Middle frontal gyrus (tissue), 1 donor: ENCODE measurements at regions not wholly inside any gene's neighbourhood (a gene's known extent, or its start where the extent isn't known, plus 50 kb on each side); places are given as distances from the start of the nearest gene placed in this dataset.

Experiments used
- DNase-seq: peaks from one replicate; pipeline ENCODE4 v3.0.0-alpha.2; 2015; ENCODE audit warnings: low spot score; ENCODE audit errors: extremely low spot score

DNA sequence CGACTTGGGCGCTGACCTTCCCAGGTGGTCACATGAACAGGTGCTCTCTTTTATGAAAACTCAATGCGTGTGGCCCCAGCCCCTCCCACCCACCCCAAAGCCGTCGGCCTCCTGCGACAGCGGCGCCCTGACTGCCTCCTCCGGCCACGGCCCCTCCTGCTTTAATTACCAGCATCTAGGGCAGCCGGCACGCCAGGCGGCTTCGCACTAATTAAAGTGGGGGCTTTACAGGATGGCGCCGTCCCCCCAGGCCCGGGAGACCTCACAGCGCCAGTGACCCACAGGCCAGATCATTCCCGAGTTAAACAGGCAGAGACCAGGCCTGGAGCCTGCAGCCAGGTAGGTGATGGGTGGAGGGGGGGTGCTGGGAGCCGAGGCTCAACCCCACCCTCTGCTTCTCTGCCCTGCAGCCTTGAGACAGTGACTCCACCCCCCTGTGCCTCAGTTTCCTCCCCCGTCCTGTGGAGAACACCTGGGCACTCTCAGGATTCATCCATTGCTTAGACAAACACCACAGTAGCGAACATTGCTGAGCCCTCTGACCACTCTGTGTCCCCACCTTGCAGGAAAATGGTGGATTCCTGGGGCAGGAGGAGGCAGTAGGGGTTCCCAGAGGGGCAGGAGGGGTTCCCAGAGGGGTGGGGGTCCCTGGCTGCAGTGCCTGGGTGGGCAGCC, 100.8 kb downstream of the MICALL2 start:
- DNase-seq, result no peak

DNA sequence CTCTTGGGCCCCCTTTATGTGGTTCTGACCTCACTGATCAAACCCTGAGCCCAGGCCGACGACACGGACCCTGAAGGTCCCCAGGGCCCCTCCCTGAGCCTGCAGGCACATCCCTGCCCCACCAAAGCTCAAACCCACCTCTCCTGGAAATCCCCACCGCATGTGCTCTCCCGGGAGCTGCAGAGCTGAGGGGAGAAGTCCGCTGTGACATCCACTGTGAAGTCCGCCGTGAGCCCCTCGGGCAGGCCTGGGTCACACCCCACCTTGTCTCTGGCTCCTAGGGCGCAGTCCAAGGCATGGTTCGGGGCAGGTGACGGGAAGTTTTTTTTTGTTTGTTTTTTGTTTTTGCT, 100.2 kb downstream of the MICALL2 start:
- no peak for DNase-seq

DNA sequence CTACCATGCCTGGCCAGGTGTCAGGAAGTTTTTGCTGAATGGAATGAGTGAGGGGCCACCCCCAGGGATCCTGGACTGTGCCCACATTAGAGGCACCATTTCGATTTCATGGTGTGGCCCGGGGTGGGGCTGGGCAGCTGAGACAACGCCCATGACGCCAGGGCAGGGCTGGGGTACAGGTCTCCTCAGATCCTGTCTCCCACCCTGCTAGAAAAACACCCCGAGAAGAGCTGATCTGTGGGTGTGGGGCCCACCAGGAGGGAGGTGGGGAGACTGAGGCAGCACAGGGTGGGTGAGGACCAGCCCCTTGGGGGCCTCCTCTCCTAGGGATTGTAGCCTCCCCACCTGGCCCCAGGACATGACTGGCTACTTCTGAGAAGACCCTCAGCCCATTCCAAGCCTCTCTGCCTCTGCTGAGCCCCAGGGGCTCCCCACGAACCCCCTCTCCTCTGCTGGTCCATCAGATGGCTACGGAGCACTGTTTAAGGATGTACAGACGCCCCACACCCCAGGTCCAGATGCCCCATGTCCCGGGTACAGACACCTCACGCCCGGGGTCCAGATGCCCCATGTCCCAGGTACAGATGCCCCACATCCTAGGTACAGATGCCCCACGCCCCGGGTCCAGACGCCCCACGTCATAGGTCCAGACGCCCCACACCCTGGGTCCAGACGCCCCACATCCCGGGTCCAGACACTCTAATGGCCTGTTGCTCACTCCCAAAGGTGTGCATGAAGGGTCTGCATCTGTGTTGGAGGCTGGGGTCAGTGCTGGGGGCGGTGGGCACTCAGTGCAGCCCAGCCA, 99.4 kb downstream of the MICALL2 start:
- no peak for DNase-seq

DNA sequence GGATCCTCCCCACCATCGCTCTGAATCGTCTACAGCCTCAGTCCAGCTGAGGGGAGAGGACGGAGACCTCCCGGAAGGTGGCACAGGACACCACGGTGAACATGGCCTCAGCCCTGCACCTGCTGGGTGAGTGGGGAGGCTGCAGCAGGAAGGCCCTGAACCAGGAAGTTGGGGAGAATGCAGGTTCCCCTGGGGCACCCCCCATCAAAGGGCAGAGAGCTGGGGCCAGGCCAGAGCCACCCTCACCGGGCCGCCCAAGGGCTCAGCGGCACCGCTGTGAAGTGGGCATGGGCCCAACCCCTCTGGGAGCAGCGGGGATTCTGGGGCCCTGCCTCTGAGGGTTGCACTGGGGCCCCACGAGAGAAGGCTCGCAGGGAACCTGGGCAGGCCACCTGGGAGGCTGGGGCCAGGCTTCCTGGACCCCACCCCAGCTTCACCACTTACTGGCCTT, 98.7 kb downstream of the MICALL2 start:
- DNase-seq, result no peak

DNA sequence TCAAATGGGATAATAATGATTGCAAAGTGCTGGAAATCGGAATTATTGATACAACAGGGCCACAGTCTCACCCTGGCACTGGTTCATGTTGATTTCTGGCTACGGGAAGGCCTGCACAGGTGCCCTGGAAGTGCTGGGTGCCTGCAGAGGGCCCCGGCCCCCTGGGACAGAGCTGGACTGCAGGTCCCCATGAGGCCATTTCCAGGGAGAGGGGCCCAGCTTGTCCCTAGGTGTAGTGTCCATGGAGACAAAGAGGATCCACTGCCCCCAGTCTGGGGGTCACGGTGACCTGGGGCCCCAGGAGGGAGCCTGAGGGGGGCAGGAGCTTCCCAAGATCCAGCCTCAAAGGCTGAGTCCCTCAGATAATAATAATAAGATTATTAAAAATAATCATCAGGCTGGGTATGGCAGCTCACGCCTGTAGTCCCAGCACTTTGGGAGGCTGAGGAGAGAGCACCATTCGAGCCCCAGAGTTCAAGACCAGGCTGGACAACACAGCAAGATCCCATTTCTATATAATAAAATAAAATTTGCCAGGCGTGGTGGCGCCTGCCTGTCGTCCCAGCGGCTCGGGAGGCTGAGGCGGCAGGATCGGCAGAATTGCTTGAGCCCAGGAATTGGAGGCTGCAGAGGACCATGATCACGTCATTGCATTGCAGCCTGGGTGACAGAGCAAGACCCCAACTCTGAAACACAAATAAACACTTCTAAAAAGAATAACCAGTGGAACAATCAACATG, 98.1 kb downstream of the MICALL2 start:
- no peak for DNase-seq

DNA sequence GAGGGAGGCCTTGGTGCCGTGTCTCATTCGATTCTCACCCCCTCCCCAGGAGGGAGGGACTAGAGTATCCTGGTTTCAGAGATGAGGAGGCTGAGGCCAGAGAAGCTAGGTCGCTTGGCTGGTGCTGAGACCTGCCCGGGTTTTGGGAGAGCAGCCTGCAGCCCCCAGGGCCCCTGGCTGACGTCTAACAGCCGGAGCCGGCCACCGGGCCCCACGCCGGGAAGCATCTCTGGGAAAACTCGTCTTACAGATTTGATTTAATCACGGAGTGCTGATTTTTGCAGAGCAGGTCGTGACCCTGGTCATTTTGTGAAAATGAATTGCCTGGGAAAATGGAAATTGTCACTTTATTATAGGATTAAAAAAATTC, 97.5 kb downstream of the MICALL2 start:
- no peak for DNase-seq

DNA sequence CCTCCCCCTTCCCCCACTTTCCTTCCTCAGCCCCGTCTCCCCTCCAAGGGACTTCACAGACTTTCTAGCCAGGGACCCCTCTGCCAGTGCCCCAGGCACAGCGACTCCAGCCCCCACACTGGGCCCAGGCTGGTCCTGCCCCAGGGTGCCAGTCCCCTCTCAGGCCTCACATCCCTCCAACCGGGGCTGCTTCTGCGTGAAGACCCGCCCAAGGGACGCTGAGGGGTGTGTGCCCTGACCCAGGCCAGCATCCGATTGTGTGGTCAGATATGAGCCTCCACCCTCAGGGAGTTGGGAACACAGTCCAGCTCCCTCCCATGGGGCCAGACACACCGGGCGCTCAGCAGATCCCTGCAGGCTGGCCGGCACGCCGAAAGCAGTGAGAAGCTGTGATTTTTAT, 97.0 kb downstream of the MICALL2 start:
- DNase-seq, result no peak

DNA sequence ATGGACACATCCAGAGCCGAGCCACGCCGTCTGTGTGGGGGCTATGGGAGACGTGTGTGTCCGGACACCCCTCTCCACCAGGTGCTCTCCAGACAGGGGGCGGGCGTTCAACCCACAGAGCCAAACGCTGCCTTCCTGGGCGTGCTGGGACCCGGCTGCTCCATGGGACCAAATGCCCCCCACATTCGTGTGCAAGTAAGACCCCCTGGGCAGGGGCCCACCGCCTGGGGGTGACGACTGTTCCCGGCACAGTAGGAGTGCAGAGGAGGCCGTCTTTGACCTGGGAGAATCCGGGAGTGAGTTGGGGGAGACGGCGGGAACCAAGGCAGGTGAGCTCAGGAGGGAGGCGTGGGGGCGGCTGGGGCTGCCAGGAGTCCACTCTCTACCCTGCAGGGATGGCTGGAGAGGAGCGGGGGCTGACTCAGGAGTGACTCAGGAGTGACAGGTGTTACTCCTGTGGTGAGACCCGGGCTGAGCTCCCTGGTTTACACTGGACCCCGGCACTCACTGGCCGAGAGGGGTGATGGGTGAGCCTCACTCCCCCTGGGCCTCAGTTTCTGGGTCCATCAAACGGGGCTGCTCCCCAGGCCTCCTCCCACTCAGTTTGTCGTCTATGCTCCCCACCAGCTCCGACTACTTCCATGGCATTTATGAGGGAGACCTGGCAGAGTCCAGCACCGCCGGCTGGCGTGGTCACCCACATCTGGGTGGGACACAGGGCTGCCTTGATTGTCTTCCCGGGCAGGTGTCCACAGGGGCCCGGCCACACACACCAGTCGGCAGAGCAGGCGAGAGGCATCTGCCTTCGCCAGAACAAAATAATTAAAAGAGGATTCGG, 95.0 kb downstream of the MICALL2 start:
- no peak for DNase-seq

DNA sequence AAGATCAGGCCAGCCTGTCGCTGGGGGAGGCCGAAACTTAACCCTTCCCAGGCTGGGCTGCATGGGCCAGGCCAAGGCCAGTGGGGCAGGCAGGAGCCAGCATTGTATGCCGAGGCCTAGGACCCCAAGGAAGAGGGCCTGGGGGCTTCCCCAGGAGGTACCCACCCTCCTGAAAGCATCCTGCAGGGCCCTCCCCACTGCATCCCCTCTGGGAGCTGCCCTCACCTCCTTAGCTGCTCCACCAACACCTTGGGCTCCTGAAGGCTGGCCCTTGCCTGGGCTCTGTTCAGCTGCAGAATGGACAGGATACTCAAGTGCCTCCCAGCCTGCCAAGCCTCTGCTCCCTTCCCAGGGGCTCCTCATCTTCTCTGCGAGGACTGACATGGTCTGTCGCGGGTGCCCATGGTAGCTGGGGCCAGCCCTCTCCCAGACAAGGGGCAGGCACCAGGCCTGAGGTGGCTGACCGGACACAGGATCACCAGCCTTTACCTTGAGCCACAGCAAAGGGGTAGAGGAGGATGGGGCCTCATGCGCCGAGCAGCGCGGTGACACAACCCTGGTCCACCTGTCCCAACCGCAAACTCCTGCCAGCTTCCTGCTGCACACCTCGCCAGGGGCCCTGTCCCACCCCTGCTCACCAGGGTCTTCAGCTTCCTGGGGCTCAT, 94.2 kb downstream of the MICALL2 start:
- no peak for DNase-seq

DNA sequence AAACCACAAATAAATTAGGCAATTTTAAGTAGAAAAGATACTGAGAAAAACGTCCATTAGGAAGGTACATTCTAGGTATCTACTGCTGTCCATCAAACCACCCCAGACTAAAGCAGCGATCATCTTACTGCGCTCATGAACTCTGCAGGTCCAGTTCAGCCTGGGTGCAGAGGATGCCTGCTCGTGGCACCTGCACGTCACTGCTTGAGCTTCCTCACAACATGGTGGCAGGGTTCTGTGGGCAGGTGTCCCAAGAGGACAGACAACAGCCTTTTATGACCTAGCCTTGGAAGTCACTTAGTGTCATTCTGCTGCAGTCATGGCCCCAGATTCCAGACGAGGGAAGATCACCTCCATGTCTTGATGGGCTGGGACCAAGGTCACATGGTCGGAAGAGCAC, 93.4 kb downstream of the MICALL2 start:
- DNase-seq, result no peak

DNA sequence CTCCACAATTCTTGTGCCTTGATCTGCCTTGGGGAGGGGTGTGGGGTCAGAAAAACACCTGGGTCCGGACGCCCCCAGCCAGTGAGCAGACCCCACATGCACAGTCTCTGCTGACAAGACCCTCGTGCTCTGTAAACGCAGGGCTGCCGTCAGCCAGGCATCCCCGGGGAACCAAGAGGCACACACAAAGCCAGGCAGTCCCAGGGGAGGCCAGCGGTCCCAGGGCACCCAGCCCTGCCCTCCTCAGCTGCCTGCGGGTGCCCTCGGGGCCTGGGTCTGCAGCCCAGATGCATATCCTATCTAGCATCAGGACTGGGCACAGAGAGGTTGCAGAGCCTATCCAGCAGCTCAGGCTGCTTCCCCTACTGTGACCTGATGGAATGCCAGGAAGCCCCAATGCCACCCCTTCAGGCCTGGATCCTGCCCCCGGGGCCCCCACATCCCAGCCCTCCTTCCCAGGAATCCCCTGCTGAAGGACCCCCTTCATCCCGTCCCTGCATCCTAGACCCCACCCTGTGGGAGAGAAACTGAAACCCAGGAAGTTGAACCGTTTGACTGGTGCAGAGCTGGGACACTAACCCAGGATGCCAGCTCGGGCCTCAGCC, 92.4 kb downstream of the MICALL2 start:
- DNase-seq, result no peak

DNA sequence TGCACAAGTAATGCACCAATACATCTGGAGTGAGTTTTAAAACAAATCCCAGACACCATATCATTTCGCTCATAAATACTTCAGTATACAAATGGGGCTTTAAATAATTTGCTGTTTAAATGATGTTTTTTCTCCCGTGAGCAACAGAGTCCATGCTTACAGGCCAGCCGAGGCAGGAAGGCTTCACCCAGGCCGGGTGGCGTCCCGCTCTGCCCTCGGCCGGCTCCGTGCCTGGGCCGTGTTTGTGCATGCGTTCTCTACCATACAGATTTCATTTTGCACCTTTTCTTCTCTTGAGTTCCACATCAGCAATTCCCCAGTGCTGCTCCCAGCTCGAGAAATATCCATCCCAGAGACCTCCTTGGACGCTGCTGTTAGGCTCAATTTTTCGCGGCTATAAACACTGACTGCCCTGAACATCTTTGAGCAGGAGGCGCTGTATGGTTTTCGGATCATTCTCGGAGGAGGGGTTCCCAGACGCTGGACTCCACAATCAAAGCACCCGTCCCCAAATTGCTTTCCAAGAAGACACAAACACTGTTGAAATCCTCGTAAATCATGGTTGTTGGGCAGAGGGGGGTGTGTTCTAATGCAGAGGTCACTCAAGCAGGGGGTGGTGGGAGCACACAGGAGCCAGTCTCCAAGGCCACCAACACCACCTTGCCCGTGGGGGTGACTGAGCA, 91.6 kb downstream of the MICALL2 start:
- no peak for DNase-seq

DNA sequence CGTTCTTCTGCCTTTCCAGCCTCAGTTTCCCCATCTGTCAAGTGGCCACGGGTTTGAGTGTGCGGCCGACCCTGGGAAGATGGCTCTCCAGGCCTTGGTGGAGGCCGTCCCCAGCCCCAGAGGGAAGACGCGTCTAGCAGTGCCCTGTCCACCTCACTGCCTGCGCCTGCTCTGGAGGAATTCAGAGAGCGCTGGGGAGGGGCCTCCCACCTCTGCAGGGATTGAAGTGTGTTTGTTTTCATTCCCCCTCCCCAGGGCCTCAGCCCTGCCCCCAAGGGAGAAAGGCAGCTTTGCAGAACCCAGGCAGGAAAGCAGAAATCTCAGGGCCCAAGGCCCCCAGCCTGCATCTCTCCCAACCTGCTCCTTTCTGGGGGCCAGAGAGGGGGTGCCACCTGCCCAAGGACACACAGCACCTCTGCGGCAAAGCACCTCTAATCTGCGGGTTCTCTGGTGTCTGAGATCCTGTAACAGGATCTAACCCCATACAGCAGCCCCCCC, 91.0 kb downstream of the MICALL2 start:
- DNase-seq, result no peak

DNA sequence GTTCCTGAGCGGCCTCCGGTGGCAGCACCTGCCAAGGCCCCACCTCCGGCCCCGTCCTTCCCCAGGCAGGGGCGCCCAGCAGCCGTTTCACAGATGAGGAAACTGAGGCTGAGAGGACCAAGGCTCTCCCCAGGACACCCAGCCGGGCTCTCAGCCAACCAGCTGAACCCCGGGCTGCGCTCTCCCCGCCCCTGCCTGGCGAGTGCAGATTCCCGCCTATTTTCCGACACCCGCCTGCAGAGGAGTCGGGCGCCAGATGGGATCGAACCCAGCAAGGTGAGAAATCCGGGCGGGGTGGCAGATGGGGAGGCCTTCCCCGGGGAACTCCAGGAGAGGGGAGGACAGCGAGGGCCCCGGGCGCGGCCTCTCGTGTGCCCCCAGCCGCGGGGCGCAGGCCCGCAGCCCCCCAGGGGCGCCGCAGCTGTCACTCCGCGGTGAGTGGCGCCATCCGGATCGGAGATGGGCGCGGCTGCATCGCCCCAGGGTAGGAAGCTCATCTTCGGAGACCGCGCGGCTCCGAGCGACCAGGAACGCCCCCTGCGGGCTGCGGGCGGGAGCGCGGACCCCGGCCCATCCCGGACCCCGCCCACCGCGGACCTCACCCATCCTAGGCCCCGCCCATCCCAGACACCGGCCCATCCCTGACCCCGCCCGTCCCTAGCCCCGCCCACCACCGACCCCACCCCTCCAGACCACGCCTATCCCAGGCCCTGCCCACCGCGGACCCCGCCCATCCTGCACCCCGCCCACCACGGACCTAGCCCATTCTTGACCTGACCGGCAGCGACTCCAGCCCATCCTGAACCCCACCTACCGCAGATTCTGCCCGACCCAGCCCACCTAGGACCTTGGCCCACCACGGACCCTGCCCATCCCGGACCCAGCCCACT, 90.3 kb downstream of the MICALL2 start:
- no peak for DNase-seq

DNA sequence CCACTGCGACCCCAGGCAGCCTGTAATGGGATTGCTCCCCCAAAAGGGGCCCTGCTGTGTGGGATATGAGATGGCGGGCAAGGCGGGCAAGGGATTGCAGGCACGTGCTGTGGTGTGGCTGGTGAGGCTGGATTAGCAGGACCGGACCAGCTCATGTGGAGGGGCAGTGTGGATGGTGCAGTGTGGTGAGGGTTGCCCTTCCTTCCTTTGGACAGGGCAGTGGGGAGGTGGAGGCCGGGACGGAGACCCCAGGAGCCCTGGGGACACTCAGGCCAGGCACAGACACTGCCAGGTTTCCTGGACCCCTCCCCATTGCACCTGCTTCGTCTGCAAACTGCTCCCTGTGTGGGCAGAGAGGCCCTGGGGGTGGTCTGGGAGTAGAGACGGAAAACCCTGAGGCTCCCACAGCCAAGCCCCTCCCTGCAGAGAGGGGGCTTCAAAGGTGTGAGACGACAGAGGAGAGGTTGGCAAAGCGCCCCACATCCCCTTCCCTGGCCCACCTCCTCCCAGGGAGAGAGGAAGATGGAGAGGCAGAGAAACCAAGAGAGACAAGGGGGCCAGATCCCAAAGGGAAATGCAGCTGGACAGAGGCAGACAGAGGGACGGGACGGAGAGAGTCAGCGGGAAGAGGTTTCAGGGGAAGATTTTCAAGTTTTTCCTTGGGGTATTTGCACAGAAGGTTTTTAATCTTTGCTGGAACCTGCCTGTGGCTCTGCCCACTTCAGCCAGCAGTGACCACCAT, 89.2 kb downstream of the MICALL2 start:
- no peak for DNase-seq

DNA sequence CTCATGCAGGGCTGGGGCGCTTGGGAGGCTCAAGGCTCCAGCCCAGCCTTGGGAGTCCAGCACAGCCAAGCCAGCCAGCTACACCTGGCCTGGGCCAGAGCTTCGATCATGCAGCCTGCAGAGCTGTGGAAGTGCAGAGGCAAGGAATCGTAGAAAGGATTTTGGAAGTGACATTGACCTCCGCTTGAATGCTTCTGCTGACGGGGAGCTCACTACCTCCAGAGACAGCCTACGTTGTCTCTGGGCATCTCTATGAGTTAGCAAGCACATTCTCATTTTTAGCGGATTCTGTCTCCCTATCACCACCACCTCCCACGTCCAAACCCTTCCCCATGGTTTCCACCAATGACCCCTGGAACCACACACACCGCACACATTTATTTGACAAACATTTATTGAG, 88.5 kb downstream of the MICALL2 start:
- no peak for DNase-seq

DNA sequence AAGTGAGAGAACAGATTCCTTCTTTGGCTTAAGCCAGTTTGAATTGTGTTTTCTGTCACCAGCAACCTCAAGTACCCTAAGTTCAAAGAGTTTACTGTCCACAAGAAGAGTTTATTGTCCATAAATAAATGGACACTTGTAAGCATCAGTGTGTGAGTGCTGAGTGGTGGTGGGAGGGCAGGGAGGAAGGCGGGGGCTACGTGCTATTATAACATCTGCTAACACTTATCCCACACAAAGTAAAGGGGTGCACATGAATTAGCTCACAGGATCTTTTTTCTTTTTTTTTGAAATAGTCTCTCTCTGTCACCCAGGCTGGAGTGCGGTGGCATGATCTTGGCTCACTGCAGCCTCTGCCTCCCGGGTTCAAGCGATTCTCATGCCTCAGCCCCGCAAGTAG, 87.2 kb downstream of the MICALL2 start:
- no peak for DNase-seq
